ENCODE measurements at regions not wholly inside any gene's neighbourhood (a gene's known extent, or its start where the extent isn't known, plus 50 kb on each side); places are given as distances from the start of the nearest gene placed in this dataset.
"Not testable (repeated sequence)": the region's sequence is repeated elsewhere in the genome, so short reads cannot be mapped to it uniquely, and the experiment has no call there.

DNA sequence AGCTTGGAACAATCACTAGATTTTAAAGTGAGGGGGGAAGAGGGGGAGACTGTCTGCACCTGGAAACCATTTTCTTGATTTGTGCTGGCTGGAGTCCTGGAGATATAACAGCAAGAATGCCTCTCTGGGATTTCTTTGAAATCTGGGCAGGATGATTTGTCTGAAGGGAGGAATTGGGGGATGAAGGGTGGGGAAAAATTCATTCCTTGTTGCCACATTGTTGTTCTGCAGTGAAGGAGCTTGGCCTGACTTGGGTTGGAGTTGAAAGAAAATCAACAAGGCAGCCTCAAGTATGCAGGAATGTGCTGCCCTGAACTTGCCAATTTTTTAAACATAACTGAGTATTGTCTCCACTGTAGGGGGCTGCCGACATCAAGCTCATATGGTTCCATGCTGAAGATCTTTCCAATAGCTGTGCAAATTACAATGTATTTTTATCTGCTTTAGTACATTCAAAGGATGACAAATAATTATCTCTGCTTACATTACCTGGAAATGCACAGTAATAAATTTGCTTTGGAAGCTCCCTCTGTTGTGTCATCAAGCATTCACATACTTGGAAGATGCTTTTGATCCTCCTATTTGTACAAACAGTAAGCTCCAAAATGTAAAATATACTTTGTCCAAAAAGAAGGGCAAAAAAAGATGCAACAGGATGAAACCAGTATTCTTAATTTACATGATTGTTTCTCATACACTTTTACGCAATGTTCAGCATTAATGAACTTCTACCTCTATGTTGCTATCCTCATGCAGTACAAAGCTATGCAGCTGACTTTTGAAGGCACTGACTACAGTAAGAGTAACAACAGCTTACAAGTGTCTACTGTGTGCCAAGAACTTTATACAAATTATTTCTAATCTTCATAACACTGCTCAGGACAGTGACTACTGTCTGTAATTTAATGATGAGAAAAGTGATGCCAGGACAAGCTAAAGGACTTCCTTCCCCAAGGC, 627.9 kb upstream of the KLF12 start:
- CTCF ChIA-PET: no interaction called here
- POLR2A ChIA-PET: no interaction called here

DNA sequence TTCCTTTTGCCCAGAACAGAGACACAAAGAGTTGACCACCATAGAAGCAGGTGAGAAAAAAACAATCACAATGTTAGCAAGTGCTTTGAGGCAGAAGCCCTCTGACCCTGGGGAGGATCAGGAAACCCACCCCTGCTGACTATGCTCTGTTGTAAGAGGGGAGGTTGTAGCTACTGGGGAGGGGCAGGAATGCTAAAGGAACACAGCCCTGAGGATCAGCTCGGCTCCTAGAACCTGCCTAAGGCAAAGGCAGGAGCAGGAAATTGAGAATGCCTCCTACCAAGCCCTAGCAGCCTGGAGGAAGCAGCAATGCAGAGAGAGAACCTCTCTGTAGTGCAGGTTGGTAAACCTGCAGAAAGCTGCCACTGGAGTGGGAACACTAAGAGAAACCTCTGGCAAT, 624.0 kb upstream of the KLF12 start:
- ChIA-PET CTCF (no interaction called here), POLR2A (no interaction called here)

DNA sequence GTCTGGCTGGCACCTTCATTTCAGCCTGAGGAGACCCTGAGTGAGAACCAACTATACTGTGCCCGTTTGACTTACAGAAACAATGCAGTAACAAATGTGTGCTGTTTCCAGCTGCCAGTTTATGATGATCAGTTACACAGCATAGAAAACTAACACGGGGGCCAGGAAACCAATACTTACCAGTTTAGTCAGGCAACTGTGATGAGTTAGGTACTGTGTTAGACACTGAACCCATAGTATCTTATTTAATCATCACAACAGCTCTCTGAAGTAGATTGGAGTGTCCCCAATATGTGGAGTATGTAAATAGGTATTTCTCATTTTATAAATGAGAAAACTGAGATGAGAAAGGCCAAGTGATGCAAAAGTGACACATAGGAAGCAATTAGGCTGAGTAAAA, 620.9 kb upstream of the KLF12 start:
- POLR2A ChIA-PET: no interaction called here
- CTCF ChIA-PET: interaction anchor here (0.5 kb wide), 1 partner anchor 245 kb away, joined by 3 read pairs; no protein-coding TSS in a partner anchor

DNA sequence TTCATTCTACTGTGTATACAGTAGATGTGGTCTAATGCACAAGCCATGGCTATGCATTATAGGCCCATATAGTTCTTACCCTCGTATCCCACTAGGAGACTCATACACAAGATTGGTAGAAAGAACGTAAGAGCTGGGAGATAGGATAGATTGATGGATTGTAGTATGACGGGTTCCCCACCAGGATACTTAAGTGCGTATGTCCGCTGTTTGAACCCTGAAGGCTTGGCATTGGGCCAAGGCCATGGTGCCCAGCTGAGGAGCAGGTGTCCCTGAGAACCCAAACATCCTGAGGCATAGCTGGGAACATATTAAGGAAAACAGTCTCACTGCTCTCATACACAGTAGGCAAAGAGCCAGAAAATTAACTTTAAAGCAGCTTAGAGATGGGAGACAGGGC, 617.5 kb upstream of the KLF12 start:
- CTCF ChIA-PET: no interaction called here
- POLR2A ChIA-PET: no interaction called here

DNA sequence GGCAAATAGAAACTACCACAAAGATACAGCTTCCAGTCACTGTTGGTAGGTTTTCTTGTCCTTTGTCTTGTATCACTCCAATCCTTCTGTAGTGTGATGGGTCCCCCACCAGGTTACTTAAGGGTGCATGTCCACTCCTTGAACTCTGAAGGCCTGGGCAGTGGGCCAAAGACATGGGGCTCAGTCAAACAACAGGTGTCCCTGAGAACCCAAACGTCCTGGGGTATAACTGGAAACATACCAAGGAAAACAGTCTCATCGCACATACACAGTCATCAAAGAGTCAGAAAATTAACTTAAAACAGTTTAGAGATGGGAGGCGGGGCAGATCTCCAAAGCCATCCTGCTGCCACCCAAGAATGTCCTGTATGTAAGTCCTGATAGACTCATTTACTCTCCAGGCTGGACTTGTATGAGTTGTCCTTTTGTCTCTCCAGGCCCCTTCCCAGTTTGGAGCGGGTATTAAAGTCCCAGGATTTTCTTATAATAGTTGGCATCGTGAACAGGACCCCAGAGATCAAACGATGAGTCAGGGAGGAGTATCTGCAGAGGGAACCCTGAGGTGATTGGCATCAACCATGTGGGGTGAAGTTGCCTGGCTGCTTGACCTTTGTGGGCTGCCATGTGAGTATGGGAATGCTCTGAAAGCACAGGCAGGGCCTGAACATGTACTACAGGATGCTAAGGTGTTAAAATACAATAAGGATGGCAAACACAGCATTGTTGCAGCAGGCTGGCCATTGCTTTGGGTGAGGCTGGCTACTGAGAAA, 613.2 kb upstream of the KLF12 start:
- ChIA-PET CTCF (interaction anchor here (0.7 kb wide), 1 partner anchor 175 kb away, joined by 3 read pairs; no protein-coding TSS in a partner anchor), POLR2A (no interaction called here)

DNA sequence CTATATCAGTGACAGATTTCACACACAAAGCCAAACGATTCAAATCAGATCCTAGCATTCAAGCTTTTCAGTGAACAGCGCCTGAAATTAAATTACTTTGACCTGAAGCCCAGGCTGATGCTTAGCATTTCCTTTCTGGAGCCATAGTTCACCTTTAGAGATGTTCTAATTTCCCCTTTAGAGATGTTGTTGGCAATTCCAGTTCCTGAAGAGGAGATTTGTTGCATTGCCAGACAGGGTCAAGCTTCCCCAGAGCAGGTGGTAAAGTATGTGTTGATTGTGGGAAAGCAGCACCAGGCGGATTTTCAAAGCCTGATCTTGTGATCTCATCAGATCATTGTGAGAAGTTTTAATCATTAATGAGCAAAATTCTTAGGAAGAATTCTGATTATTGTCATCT, 609.8 kb upstream of the KLF12 start:
- POLR2A ChIA-PET: no interaction called here
- CTCF ChIA-PET: no interaction called here

DNA sequence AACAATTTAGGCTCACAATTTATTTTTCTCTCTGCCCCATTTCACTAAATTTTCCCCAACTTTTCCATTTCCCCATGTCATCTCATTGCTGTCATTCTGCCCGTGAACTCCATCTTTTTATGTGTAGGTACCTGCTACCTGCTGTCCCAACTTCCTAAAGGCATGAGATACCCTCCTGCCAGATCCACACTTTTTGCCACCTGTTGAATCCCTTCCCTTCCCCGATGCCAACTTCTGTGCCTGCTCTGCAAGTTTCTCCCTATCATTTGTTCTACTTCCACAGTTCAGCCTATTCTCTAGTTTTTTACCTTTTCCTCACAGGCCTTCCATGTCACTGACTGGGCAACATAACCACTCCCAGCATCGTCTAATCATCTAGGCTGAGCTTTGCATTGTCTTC, 607.5 kb upstream of the KLF12 start:
- ChIA-PET POLR2A (no interaction called here), CTCF (no interaction called here)

DNA sequence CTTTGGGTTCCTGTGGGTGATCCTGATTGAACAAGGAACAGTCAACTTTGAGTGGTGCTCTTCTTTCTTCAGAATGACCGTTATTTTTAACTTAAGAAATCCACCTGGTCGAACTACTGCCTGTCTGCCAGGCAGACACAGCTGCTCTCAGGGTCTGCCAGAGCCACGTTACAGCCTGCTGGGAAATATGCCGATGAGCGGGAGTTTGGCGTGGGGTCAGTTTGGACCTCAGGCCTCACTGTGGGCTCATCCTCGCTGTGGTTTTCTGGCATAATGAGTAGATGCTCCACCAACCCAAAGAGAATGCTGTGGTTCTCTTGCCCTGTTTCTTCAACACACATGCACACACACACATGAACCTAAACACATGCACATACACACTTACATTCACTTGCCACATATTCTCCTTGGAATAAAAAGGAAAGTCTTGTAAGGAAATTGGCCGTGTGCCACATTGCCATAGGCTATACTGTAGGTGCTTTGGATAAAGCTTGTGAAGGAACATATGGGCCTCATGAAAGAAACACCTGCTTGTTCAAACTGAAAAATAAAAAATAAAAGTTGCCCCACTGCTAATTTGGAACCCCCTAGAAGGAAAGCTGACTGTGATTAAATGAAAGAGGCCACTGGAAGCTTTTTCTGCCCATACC, 598.7 kb upstream of the KLF12 start:
- ChIA-PET POLR2A (no interaction called here), CTCF (no interaction called here)

DNA sequence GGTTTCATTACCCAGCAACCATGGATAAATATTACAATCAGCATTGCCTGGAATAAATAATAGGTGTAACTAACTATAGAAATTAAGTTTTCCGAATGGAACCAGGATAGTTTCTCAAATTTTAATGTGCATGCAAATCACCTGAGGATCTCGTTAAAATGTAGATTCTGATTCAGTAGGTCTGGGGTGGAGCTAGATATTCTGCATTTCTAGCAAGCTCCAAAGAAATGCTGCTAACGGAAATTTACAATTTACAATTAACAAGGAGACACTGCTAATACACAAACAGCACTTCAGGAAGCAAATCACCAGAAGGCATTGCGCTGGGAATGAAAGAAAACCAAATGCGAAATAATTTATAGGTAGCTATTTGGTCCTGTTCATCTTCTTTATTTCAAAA, 597.5 kb upstream of the KLF12 start:
- CTCF ChIA-PET: no interaction called here

DNA sequence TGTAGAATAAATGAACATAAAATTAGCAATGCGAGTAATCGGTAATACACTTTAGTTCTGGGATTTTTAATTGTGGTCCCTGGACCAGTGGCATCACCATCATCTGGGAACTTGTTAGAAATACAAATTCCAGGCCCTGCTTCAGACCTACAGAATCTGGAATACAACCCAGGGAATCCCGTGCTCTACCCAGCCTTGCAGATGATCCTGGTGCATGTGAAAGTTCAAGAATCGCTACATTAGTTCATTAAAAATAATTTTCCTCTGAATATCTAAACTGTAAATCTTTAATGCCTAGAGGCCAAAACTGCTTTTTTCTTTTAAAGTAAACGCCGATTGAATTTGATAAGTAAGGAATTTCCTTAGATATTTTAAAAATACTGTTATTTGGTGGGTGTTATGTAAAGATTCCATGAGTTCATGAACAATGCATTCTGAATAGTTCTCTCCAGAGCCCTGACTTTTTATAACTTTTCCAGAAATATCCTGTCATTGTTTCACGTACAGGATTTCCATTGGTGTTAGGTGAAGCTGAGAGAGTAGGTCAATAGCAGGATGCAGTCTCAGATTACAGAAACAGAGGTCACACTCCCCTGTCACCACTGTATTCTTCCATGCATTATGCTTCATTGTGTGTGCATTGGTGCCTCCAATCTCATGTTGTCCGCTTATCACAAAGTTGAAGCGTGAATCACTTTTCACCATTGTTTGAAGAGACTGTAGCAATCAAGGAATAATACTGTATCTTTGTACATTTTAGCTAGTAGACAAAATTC, 596.5 kb upstream of the KLF12 start:
- POLR2A ChIA-PET: no interaction called here

More for the DNA sequence above, 597.5 kb upstream of the KLF12 start:
- POLR2A ChIA-PET: no interaction called here

DNA sequence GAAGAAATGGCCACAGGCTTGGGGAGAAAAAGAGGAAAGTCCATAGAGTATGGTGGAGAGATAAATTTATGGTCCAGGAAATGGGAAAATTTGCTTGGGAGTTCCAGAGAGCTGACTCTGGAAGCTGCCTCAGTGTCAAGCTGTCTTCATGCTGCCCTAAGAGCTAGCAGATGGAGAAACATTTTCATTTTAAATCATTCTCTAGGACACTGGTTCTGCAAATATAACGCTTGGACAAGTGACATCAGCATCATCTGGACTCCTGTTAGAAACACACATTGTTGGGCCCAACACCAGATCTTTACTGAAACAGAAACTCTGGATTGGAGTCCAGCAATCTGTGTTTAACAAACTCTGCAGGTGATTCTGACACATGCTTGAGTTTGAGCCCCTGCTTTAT, 592.0 kb upstream of the KLF12 start:
- POLR2A ChIA-PET: no interaction called here
- CTCF ChIA-PET: interaction anchor here (0.6 kb wide), 1 partner anchor 991 kb away, joined by 3 read pairs; no protein-coding TSS in a partner anchor

More for the DNA sequence above, 596.5 kb upstream of the KLF12 start:
- CTCF ChIA-PET: no interaction called here

DNA sequence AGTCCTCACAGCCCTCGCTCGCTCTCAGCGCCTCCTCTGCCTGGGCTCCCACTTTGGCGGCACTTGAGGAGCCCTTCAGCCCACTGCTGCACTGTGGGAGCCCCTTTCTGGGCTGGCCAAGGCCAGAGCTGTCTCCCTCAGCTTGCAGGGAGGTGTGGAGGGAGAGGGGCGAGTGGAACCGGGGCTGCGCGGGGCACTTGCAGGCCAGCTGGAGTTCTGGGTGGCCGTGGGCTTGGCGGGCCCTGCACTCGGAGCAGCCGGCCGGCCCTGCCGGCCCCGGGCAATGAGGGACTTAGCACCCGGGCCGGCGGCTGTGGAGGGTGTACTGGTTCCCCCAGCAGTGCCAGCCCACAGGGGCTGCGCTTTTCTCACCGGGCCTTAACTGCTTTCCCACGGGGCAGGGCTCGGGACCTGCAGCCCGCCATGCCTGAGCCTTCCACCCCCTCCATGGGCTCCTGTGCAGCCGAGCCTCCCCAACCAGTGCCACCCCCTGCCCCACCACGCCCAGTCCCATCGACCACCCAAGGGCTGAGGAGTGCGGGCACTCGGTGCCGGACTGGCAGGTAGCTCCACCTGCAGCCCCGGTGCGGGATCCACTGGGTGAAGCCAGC, 584.1 kb upstream of the KLF12 start:
- POLR2A ChIA-PET, CTCF ChIA-PET: not testable (repeated sequence)

DNA sequence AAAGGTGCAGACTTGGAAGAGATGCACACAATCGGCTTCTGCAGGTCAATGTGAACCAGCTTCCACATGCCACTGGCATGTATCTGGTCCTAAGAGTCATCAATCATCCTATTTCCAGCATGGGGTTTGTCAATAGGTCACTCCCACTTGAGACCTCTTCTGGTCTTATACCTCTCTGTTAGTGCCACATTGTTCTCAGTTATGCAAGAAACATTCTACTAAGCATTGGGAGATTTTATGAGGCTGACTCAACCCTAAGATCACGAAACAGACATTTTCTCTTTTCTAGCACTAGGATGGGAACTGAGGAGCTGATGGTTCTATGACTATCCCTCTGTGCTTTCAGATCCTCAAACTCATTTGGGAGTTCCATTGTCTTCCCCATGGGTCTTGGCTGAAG, 581.5 kb upstream of the KLF12 start:
- POLR2A ChIA-PET: no interaction called here
- CTCF ChIA-PET: no interaction called here

DNA sequence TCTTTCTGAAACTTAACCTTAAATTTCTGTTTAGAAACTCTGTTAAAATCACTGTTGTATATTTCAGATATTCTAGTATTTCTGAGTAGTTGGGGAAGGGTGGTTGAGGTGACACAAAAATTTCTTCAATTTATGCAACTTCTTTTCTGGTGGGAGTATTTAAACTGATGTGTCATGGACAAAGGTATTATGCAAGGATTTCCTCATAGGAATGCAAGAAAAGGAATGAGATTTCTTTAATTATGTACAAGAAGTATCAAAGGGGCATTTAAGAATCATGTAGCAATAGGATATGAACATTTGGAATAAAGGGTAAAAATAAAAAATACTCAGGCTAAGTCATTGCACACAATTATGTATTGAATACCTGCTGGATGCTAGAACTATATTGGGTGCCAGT, 575.8 kb upstream of the KLF12 start:
- POLR2A ChIA-PET: no interaction called here
- CTCF ChIA-PET: no interaction called here

DNA sequence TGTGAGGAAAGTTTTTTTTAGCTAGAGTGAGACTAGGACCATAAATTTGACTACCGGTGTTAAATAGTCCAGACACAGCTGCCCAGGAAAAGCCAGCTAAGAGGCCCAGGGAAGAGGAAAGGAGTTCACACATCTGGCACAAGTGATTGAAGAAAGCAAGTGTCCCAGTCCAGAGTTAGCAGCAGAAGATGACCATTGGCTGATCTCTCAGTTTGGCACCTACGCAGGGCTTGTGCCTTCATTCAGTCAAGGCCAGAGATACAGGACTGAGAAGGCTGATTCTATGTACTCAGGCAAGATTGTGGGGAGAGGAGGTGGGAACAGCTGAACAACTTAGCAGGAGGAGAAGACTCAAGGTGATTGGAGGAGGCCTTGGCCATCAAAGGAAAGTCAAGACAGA, 575.0 kb upstream of the KLF12 start:
- POLR2A ChIA-PET: no interaction called here

DNA sequence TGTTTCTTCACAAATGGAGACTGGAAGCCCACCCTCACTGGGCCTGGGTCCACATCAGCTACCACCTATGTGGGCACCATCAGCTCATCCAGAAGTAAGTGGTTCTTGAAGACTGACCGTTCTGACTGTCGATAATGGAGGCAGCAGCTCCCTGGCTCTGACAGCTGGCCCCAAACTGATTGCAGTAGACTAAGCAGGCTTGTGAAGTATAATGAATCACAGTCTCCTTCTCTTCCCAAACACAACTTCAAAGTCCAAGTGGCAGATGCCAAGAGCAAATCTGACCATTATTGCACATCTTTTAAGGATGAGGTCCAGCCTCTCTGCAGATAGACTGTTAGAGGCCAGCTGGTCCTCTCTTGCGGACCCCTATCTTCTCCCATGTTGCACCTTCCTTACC, 574.4 kb upstream of the KLF12 start:
- CTCF ChIA-PET: interaction anchor here (0.8 kb wide), 1 partner anchor 512 kb away, joined by 3 read pairs; no protein-coding TSS in a partner anchor
- POLR2A ChIA-PET: no interaction called here

More for the DNA sequence above, 575.0 kb upstream of the KLF12 start:
- CTCF ChIA-PET: no interaction called here

DNA sequence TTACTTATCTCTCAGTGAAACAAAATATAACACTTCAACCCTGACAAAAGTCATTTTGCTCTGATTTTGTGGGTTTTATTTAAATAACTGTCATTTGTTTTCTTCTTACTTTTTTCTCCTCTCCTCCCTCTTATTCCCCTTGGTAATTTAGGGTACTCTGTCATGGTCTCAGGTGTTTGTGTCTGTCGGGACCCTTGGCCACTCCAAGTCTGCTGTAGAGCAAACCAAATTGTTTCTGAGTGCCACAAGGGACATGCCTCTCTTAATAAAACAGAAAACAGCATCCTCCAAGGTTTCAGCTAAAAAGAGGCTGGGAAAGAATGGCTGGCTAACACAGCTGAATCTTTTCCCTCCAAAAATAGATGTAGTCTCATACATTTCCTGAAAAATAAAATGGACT, 573.1 kb upstream of the KLF12 start:
- ChIA-PET POLR2A (no interaction called here), CTCF (no interaction called here)

DNA sequence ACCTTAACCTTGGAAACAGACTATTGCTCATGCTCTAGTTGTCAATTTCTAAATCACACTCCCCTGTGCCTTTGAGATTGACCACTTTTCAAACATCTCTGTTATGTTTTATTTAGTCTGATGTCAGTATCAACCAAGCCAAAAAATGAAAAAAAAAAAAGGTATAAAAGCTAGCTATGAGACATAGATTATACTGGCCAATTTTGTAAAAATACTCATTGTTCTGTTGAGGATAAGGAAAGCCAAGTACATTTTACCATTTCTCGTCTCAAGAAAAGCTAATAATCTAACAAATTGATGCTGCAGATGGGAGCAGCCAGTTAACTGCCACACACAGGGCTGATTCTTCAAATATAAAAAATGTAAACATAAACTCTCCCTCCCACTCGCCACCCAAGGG, 572.6 kb upstream of the KLF12 start:
- POLR2A ChIA-PET: no interaction called here
- CTCF ChIA-PET: interaction anchor here (1.2 kb wide), 1 partner anchor 18 kb away, joined by 3 read pairs; no protein-coding TSS in a partner anchor

DNA sequence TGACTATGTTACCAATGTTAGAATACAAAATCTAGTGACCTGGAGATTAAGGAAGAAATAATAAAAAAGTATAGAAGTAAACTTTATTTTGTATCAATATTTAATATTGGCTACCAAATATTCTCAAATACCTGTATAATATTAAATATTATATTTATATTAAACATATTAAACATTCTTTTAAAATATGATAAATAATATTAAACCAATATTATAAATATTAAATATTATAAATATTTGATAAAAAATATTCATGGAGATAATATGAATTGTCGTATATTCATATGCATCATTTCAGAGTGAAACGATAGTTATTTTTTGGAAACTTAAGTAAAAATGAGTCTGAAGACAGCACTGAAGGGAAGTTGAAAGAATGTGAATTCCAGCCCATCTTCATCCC, 571.2 kb upstream of the KLF12 start:
- ChIA-PET POLR2A (no interaction called here), CTCF (interaction anchor here (1.2 kb wide), 1 partner anchor 20 kb away, joined by 3 read pairs; no protein-coding TSS in a partner anchor)

Measured in activated CD8-positive, alpha-beta memory T cell treated with anti-CD3 and anti-CD28 coated beads for 36 hours (primary cell).